HEK293T (cell line): ENCODE measurements at regions not wholly inside any gene's neighbourhood (a gene's known extent, or its start where the extent isn't known, plus 50 kb on each side); places are given as distances from the start of the nearest gene placed in this dataset.

Source experiments
- CTCF ChIA-PET: fragments of 350-600 bp; formaldehyde crosslinking; extraction: SDS; loops from one replicate; lab custom pipeline; 2021; ENCODE audit warnings: antibody characterized with exemption, inconsistent platforms; lab: Yijun Ruan, JAX
- POLR2A ChIA-PET: fragments of 350-600 bp; formaldehyde crosslinking; extraction: SDS; loops from one replicate; lab custom pipeline; 2020; ENCODE audit warnings: antibody characterized with exemption, inconsistent platforms; lab: Yijun Ruan, JAX
- DNase-seq: peaks from one replicate; pipeline ENCODE4 v3.0.0; 2012; ENCODE audit warnings: mixed read lengths; ENCODE audit errors: extremely low spot score
- ARNT ChIP-seq: fragments of 450-650 bp; IDR thresholded peaks from 2 replicates; pipeline ENCODE4 v1.6.1; 2017; ENCODE audit warnings: mild to moderate bottlenecking
- BHLHE40 ChIP-seq: fragments of 450-650 bp; IDR thresholded peaks from 2 replicates; pipeline ENCODE4 v1.6.1; 2016; ENCODE audit warnings: mild to moderate bottlenecking, moderate library complexity, borderline replicate concordance
- CTBP1 ChIP-seq: fragments of 450-650 bp; IDR thresholded peaks from 2 replicates; pipeline ENCODE4 v1.6.1; 2016; ENCODE audit warnings: borderline replicate concordance
- ELF4 ChIP-seq: fragments of 450-650 bp; IDR thresholded peaks from 2 replicates; pipeline ENCODE4 v1.6.1; 2017; ENCODE audit warnings: antibody characterized with exemption
- FOXA1 ChIP-seq: fragments of 450-650 bp; IDR thresholded peaks from 2 replicates; pipeline ENCODE4 v1.6.1; 2016; ENCODE audit warnings: mild to moderate bottlenecking
- FOXK2 ChIP-seq: fragments of 450-650 bp; IDR thresholded peaks from 2 replicates; pipeline ENCODE4 v1.6.1; 2016; ENCODE audit warnings: mild to moderate bottlenecking
- FOXM1 ChIP-seq: fragments of 450-650 bp; IDR thresholded peaks from 2 replicates; pipeline ENCODE4 v1.6.1; 2017; ENCODE audit warnings: mild to moderate bottlenecking, borderline replicate concordance
- HDGF ChIP-seq: fragments of 450-650 bp; IDR thresholded peaks from 2 replicates; pipeline ENCODE4 v1.6.1; 2017; ENCODE audit warnings: antibody characterized with exemption, borderline replicate concordance
- L3MBTL2 ChIP-seq: fragments of 450-650 bp; conservative IDR thresholded peaks from 2 replicates; pipeline ENCODE4 v1.6.1; 2016; ENCODE audit warnings: mild to moderate bottlenecking
- LEF1 ChIP-seq: fragments of 450-650 bp; IDR thresholded peaks from 2 replicates; pipeline ENCODE4 v1.6.1; 2017; ENCODE audit warnings: mild to moderate bottlenecking, borderline replicate concordance
- NFRKB ChIP-seq: fragments of 450-650 bp; IDR thresholded peaks from 2 replicates; pipeline ENCODE4 v1.6.1; 2016; ENCODE audit warnings: mild to moderate bottlenecking, moderate library complexity
- PKNOX1 ChIP-seq: fragments of 450-650 bp; IDR thresholded peaks from 2 replicates; pipeline ENCODE4 v1.6.1; 2016
- SP1 ChIP-seq: fragments of 450-650 bp; IDR thresholded peaks from 2 replicates; pipeline ENCODE4 v1.6.1; 2017
- SUZ12 ChIP-seq: fragments of 450-650 bp; IDR thresholded peaks from 2 replicates; pipeline ENCODE4 v1.6.1; 2016; ENCODE audit warnings: mild to moderate bottlenecking
- TARDBP ChIP-seq: fragments of 450-650 bp; IDR thresholded peaks from 2 replicates; pipeline ENCODE4 v1.6.1; 2016
- ZNF384 ChIP-seq: fragments of 450-650 bp; IDR thresholded peaks from 2 replicates; pipeline ENCODE4 v1.6.1; 2016

DNA sequence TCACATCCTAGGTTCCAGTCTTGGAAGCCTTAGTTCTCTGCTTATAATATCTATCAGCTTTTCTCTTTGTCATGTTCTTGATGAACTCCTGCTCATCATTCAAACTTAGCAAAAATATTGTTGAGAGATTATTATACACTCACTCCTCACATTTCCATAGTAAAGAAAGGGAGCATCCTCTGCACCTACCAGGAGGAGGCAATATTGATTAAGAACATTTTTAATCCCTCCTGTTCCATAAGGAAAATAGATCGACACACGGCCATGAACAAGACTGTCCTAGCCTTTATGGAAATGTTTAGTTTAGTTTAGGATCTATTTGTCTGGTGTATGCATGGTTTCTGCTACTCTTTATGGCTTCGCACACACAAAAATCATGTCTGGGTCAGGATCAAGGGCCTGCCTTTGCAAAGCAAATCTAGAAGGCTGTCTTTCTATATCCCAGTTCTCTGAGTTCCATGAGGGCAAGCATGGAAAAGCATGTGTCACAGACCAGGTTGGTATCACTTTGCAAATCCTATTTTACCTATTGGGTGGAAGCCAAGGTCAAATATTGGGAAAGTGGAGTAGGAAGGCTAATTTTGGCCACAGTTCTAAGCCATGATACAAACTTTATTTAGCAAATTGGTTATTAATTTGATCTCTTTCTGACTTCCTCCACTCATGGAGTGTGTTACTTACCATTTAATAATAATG is 164.4 kb downstream of the MDFIC start:
- CTCF ChIA-PET: no interaction called here
- POLR2A ChIA-PET: no interaction called here

DNA sequence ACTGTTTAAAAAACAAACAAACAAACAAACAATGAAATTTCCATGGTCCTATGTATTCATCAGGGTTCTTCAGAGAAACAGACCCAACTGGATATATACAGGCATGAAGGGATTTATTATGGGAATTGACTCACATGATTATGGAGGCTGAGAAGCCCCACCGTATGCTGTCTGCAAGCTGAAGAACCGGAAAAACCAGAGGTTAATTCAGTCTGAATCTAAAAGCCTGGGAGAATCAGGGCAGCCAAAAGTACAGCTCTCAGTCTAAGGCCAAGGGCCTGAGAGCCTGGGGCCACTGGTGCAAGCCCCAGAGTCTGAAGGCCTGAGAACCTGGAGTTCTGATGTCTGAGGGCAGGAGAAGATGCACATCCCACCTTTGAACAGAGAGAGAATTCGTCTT is 163.5 kb downstream of the MDFIC start:
- POLR2A ChIA-PET: no interaction called here
- TF ChIP-seq ELF4 (no peak), TARDBP (no peak), FOXA1 (no peak), SUZ12 (no peak), HDGF (no peak), NFRKB (no peak), ZNF384 (no peak), PKNOX1 (no peak), SP1 (no peak), L3MBTL2 (no peak), LEF1 (no peak), BHLHE40 (no peak), ARNT (no peak), FOXK2 (no peak), CTBP1 (no peak), FOXM1 (no peak)
- DNase-seq: no peak
- CTCF ChIA-PET: no interaction called here

More for the DNA sequence above, 164.4 kb downstream of the MDFIC start:
- TF ChIP-seq SP1: no peak
- no peak for TF ChIP-seq PKNOX1
- TF ChIP-seq LEF1: no peak
- TF ChIP-seq NFRKB: no peak
- TF ChIP-seq CTBP1: no peak
- no peak for TF ChIP-seq ARNT
- no peak for DNase-seq

DNA sequence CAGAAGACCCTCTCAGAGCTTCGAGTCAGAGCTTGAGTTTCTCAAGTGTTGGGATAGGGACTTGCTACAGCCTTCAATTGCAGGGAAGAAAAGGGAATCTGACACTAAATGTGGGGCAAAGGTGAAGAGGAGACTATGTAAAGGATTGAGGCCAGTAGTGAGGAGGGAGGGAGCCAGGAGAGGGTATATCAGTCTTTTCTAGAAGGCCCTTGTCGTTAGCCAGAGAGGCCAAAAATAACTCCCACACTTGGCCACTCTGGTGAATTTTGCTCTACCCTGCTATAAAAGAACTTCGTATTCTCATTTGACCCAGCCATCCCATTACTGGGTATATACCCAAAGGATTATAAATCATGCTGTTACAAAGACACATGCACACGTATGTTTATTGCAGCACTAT is 162.0 kb downstream of the MDFIC start:
- TF ChIP-seq NFRKB (no peak), FOXA1 (no peak), SP1 (no peak), BHLHE40 (no peak), ARNT (no peak), L3MBTL2 (no peak), ZNF384 (no peak), PKNOX1 (no peak), ELF4 (no peak), CTBP1 (no peak), TARDBP (no peak), FOXK2 (no peak), HDGF (no peak), FOXM1 (no peak), SUZ12 (no peak)
- POLR2A ChIA-PET: no interaction called here

DNA sequence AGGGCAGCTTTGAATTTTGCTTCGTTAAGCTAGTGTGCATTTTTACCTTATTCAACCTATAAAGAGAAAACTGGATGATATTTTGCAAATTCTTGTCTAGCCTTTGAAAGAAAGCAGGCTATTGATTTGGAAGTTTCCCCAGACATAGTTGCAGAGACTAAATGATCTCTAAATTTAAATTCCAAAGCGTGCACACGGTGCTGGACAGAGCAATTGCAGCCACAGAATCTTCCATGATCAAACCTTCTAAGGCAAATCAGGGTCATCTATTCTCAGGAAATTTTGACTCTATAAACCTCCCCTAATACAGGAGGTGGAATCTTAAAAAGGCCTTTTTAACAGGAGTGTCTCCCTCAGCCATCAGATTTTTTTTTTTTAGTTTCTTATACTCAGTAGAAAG is 159.9 kb downstream of the MDFIC start:
- POLR2A ChIA-PET: no interaction called here
- no peak for DNase-seq
- TF ChIP-seq NFRKB (no peak), TARDBP (no peak), FOXA1 (no peak), FOXM1 (no peak), SUZ12 (no peak)
- CTCF ChIA-PET: no interaction called here

More for the DNA sequence above, 162.0 kb downstream of the MDFIC start:
- CTCF ChIA-PET: no interaction called here
- no peak for DNase-seq

DNA sequence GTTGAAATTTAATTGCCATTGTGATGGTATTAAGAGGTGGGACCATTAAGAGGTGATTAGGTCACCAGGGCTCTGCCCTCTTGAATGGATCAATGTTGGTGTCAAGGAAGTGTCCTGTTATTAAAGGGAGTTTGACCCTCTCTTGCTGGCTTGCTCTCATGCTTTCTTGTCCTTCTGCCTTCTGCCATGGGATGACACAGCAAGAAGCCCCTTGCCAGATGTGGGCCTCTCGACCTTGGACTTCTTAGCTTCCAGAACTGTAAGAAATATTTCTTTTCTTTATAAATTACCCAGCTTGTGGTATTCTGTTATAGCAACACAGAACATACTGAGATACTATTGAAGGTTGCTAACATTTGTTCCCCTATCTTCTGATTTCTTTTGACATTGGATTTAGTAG is 157.0 kb downstream of the MDFIC start:
- ChIA-PET POLR2A (no interaction called here), CTCF (no interaction called here)
- TF ChIP-seq PKNOX1: no peak
- TF ChIP-seq BHLHE40: no peak
- no peak for TF ChIP-seq ARNT
- TF ChIP-seq L3MBTL2: no peak
- no peak for TF ChIP-seq FOXK2
- TF ChIP-seq SP1: no peak
- no peak for TF ChIP-seq FOXM1
- TF ChIP-seq SUZ12: no peak
- no peak for TF ChIP-seq LEF1
- no peak for TF ChIP-seq CTBP1
- no peak for DNase-seq

DNA sequence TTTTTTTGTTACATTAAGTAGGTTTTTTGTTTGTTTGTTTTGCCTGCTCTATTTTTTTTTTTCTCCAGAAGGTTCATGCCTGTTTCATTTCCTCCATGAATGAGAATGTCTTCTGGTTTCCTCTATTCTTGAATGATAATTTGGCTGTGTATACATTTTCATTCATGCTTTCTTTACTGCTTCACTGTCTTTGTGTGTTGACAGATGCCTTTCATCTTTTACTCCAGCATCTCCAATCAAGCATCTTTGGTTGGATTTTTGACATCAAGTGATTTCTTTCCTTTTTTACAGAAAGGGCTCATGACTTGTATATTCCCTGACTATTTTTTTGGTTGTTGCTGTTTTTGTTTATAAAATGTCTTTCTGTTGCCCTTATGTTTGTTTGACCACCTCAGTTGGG is 156.5 kb downstream of the MDFIC start:
- DNase-seq: no peak
- ChIA-PET POLR2A (no interaction called here), CTCF (no interaction called here)
- TF ChIP-seq BHLHE40: no peak
- no peak for TF ChIP-seq NFRKB
- TF ChIP-seq FOXA1: no peak
- no peak for TF ChIP-seq CTBP1
- TF ChIP-seq SUZ12: no peak
- TF ChIP-seq HDGF: no peak

DNA sequence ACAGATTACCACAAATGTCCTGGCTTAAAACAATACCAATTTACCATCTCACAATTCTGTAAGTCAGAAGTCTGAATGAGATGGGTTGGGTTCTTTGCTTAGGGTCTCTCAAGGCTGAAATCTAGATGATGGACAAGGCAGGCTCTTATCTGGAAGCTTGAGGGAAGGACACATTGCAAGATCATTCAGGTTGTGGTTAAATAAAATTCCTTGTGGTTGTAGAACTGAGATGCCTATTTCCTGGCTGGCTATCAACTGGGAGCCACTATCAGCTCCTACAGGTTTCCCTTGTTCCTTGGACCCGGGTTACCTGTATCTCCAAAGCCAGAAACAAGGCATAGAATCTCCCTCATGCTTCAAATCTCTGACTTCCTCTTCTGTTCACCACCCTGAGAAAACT is 148.4 kb downstream of the MDFIC start:
- DNase-seq: no peak
- CTCF ChIA-PET: no interaction called here
- POLR2A ChIA-PET: no interaction called here
- TF ChIP-seq ELF4: no peak
- TF ChIP-seq PKNOX1: no peak
- TF ChIP-seq HDGF: no peak
- TF ChIP-seq CTBP1: no peak
- no peak for TF ChIP-seq FOXA1
- no peak for TF ChIP-seq SP1
- TF ChIP-seq TARDBP: no peak
- no peak for TF ChIP-seq FOXK2
- no peak for TF ChIP-seq SUZ12
- no peak for TF ChIP-seq ZNF384
- TF ChIP-seq FOXM1: no peak
- TF ChIP-seq NFRKB: no peak
- no peak for TF ChIP-seq LEF1
- TF ChIP-seq L3MBTL2: no peak
- no peak for TF ChIP-seq BHLHE40
- no peak for TF ChIP-seq ARNT
